Gastroesophageal sphincter (tissue), 4 donors: ENCODE measurements at regions not wholly inside any gene's neighbourhood (a gene's known extent, or its start where the extent isn't known, plus 50 kb on each side); places are given as distances from the start of the nearest gene placed in this dataset.

ENCODE experiments used
- ATAC-seq: fragments of 150-250 bp; one replicate; pipeline ENCODE4 v1.9.1; 2016; ENCODE audit warnings: mild to moderate bottlenecking, moderate library complexity
- H3K27ac ChIP-seq, 4 donors: fragments of 200-600 bp; sonication (generic) in 3 of 4; 1 replicate in 3 of 4; 2 replicates in 1 of 4; pipeline ENCODE4 v1.5.1; 2016 to 2019
- H3K27me3 ChIP-seq: fragments of 200-600 bp; sonication (generic); one replicate; pipeline ENCODE4 v1.5.1; 2019
- H3K36me3 ChIP-seq, 2 donors: fragments of 200-600 bp; sonication (generic); one replicate each; pipeline ENCODE4 v1.5.1; 2019; ENCODE audit warnings: control low read depth in 1 of 2
- H3K4me1 ChIP-seq, 3 donors: fragments of 200-600 bp; sonication (generic); 1 replicate in 2 of 3; 2 replicates in 1 of 3; pipeline ENCODE4 v1.5.1; 2016 to 2019; ENCODE audit warnings: control low read depth in 2 of 3
- H3K4me3 ChIP-seq, 2 donors: fragments of 200-600 bp; sonication (generic); one replicate each; pipeline ENCODE4 v1.5.1; 2019; ENCODE audit warnings: mild to moderate bottlenecking in 1 of 2, moderate library complexity in 1 of 2
- H3K9me3 ChIP-seq, 3 donors: fragments of 200-600 bp; sonication (generic); one replicate each; pipeline ENCODE4 v1.5.1; 2017 to 2019; ENCODE audit warnings: control low read depth in 2 of 3
- EP300 ChIP-seq: sonication (generic); formaldehyde crosslinking; IDR thresholded peaks from one replicate; pipeline ENCODE4 v1.6.1; 2017; ENCODE audit warnings: antibody characterized with exemption, mild to moderate bottlenecking
- POLR2A ChIP-seq, 2 donors: fragments of 450-650 bp; IDR thresholded peaks; one replicate each; pipeline ENCODE4 v1.6.1; 2017; ENCODE audit warnings: antibody characterized with exemption in 2 of 2, mild to moderate bottlenecking in 2 of 2, moderate library complexity in 1 of 2
- POLR2AphosphoS5 ChIP-seq: sonication (generic); formaldehyde crosslinking; IDR thresholded peaks from one replicate; pipeline ENCODE4 v1.6.1; 2017; ENCODE audit warnings: antibody characterized with exemption
- WGBS, 2 donors: methylation state at CpG; one replicate each; pipeline ENCODE4 v1.1.5; 2018; ENCODE audit warnings: low coverage in 1 of 2; 5-methylcytosine and 5-hydroxymethylcytosine counted together
- TF ChIP-seq, protein P1 (sequence below), 4 experiments: fragments of 200-600 bp in 2 of 4; fragments of 450-650 bp in 2 of 4; sonication (generic) in 1 of 4; IDR thresholded peaks; one replicate each; pipeline ENCODE4 v1.5.1; 2017 to 2019; ENCODE audit warnings: antibody characterized with exemption in 4 of 4, mild to moderate bottlenecking in 2 of 4, moderate library complexity in 2 of 4

DNA sequence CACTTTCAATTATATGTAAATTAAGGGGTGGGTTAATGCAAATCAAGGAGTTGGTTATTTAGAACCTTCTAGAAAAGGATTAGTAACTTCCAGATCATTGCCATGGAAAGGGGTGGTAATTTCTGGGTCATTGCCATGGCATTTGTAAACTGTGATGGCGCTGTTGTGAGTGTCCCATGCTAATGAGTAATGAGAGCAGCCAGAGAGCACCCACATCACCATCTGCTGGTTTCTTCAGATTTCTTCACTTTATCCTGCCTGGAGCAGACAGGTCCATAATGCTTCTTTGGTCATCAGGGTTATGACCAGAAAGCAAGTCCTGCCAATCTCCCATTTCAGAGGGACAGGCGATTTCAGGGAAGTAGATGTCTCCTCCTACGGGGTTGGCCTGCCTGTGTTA, 311.3 kb upstream of the CNR1 start:
- no peak overlapping the region for H3K4me3 ChIP-seq
- H3K27me3 ChIP-seq, result no peaks in the 10 kb centered on the region
- H3K9me3 ChIP-seq, result peaks cover 0 to 4% (median 0%) of the 10 kb centered on the region in 3 donors
- H3K27ac ChIP-seq, result no peak overlapping the region
- ATAC-seq, result no peak
- no peaks in the 10 kb centered on the region for H3K4me1 ChIP-seq
- WGBS, 2 donors, result 74 to 100% methylated on average over 1 to 3 of the region's 3 CpGs
- TF ChIP-seq EP300, result no peak
- no peak for TF ChIP-seq POLR2A (IDR thresholded peaks at IDR 0.05)
- TF ChIP-seq POLR2AphosphoS5, result no peak
- TF ChIP-seq, protein P1, sequence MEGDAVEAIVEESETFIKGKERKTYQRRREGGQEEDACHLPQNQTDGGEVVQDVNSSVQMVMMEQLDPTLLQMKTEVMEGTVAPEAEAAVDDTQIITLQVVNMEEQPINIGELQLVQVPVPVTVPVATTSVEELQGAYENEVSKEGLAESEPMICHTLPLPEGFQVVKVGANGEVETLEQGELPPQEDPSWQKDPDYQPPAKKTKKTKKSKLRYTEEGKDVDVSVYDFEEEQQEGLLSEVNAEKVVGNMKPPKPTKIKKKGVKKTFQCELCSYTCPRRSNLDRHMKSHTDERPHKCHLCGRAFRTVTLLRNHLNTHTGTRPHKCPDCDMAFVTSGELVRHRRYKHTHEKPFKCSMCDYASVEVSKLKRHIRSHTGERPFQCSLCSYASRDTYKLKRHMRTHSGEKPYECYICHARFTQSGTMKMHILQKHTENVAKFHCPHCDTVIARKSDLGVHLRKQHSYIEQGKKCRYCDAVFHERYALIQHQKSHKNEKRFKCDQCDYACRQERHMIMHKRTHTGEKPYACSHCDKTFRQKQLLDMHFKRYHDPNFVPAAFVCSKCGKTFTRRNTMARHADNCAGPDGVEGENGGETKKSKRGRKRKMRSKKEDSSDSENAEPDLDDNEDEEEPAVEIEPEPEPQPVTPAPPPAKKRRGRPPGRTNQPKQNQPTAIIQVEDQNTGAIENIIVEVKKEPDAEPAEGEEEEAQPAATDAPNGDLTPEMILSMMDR (IDR thresholded peaks at IDR 0.05), result no peak
- H3K36me3 ChIP-seq, result no peaks in the 10 kb centered on the region

DNA sequence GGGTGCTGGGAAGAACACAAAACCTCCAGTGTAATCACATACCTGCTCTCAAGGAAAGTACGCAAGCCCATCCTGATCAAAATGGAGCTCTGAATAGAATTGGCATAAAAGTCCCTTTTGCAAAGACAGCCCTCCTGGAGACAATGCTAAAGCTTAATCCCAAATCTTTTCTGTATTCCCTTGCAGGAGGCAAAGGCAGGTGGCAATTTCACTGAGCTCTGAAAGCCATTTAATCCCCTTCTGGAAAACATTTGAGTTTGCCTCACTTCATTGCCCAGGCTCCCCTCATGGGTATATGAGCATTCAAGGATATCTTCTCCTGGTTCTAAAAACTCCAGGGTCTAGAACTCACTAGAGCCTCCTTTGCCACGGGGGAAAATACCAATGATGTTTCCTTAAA, 310.2 kb upstream of the CNR1 start:
- WGBS, 2 donors, result 40 to 75% methylated on average over 1 to 2 of the region's 2 CpGs
- ATAC-seq, result no peak
- no peak overlapping the region for H3K27ac ChIP-seq
- no peaks in the 10 kb centered on the region for H3K27me3 ChIP-seq
- no peaks in the 10 kb centered on the region for H3K36me3 ChIP-seq
- peaks cover 0 to 4% (median 0%) of the 10 kb centered on the region in 3 donors for H3K9me3 ChIP-seq
- TF ChIP-seq EP300 (no peak), POLR2AphosphoS5 (no peak), POLR2A (IDR thresholded peaks at IDR 0.05) (no peak)
- TF ChIP-seq, protein P1 (IDR thresholded peaks at IDR 0.05), result no peak
- no peaks in the 10 kb centered on the region for H3K4me1 ChIP-seq
- H3K4me3 ChIP-seq, result no peak overlapping the region

DNA sequence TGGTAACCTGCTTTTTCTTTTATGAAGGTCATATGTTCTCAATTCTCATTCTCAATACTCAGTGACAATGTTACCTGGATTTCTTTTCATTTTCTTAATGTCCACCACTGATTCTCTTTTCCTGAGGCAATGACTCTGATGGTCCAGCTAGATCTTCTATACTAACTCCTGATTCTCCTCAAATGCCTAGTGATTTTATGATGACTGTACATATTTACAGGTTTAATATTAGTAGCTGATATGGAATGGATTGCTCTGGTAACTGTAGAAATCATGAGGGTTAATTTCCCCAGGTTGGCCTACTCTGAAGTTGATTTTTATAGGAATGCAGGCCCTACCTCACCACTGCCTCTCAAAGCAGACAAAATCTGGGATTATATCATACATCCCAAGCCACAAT, 308.6 kb upstream of the CNR1 start:
- TF ChIP-seq, protein P1 (IDR thresholded peaks at IDR 0.05), result no peak
- TF ChIP-seq EP300 (no peak), POLR2A (IDR thresholded peaks at IDR 0.05) (no peak), POLR2AphosphoS5 (no peak)
- Histone ChIP-seq H3K4me1 (no peaks in the 10 kb centered on the region), H3K27me3 (no peaks in the 10 kb centered on the region), H3K27ac (no peak overlapping the region), H3K4me3 (no peak overlapping the region), H3K36me3 (no peaks in the 10 kb centered on the region), H3K9me3 (peaks cover 0 to 4% (median 0%) of the 10 kb centered on the region in 3 donors)
- ATAC-seq, result no peak

DNA sequence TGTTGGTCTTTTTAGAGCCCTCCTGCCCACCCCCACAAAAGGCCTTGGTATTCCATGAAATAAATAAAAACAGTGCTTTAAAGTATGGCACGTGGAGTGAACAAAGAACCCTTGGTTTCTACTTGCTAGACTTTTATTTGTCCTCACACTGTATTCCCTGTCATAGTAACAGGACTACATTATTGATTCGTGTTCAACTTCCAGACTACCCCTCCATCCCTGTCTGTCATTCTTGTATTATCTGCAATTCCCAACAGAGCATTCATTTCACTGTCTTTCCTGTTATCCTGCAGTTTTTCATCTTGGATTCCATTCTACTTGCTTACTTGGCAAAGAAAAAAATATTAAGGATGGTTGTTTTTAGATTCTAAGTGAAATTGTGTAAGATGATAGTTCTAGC, 307.4 kb upstream of the CNR1 start:
- TF ChIP-seq, protein P1 (IDR thresholded peaks at IDR 0.05), result no peak
- TF ChIP-seq POLR2A (IDR thresholded peaks at IDR 0.05) (no peak), EP300 (no peak), POLR2AphosphoS5 (no peak)
- Histone ChIP-seq H3K9me3 (peaks cover 0 to 4% (median 0%) of the 10 kb centered on the region in 3 donors), H3K4me3 (no peak overlapping the region), H3K36me3 (no peaks in the 10 kb centered on the region), H3K4me1 (no peaks in the 10 kb centered on the region), H3K27me3 (no peaks in the 10 kb centered on the region), H3K27ac (no peak overlapping the region)
- 42 to 43% methylated on average over 2 of the region's 2 CpGs for WGBS, 2 donors
- ATAC-seq, result no peak

DNA sequence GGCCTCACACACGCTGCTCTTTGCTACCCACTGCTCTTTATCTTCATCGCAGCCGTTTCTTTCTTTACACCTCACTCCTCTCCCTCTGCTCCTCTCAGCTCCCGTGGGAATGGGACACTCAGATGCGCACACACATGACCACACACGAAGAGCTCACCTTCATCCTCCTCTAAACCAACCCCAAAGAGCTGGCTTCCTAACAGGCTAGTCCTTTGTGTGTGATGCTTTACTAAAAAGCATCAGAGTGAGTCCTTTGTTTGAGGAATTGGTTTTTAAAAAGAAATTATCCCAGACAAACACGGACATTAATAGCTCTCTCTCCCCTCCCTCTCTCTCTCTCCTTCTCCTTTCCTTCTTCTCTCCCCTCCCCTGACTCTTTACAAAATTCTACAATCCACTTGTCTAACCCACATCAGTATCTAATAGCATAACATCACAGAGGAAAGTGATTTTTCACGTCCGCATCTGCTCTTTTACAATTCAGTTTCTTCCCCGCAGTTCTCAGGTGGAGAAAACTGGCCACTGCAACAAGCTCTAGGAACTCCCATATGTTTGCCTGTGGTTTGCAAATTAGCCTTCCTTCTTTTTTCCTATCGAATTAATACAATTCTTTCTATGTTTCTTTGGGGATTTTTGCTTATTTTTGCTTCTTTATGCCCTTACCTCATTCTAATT, 306.8 kb upstream of the CNR1 start:
- no peaks in the 10 kb centered on the region for H3K4me1 ChIP-seq
- TF ChIP-seq POLR2AphosphoS5 (no peak), POLR2A (IDR thresholded peaks at IDR 0.05) (no peak), EP300 (no peak)
- TF ChIP-seq, protein P1 (IDR thresholded peaks at IDR 0.05), result no peak
- no peak overlapping the region for H3K27ac ChIP-seq
- WGBS, 2 donors, result 19 to 28% methylated on average over 6 to 11 of the region's 11 CpGs
- H3K4me3 ChIP-seq, result no peak overlapping the region
- no peak for ATAC-seq
- H3K27me3 ChIP-seq, result no peaks in the 10 kb centered on the region
- H3K36me3 ChIP-seq, result no peaks in the 10 kb centered on the region
- H3K9me3 ChIP-seq, result peaks cover 0 to 4% (median 0%) of the 10 kb centered on the region in 3 donors
